GM21723 (cell line): ENCODE measurements at regions not wholly inside any gene's neighbourhood (a gene's known extent, or its start where the extent isn't known, plus 50 kb on each side); places are given as distances from the start of the nearest gene placed in this dataset.

Experiments used
- ATAC-seq: cut with Tn5 transposase; IDR thresholded peaks from one replicate; pipeline ENCODE4 v1.9.1; 2021; ENCODE audit warnings: mild to moderate bottlenecking, moderate library complexity; ENCODE audit not compliant: unreplicated experiment

DNA sequence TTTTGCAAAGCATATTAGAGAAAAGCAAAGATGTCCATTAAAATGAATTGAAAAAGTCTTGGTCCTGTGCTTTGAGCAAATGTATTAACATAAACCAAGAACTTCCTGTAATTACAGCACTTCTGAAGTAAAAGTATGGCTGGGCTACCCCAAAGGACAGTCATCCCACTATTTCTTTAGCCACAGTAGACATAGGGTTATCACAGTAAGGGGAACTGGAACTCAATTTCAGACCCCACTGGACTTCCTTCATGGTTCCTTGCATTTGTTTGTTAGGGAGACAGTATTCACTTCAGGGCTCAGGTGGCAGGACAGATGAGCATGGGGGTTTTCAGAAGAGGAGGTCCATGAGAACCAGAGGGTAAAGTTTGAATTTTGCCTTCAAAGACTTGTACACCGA, 203.1 kb upstream of the PDE1C start:
- ATAC-seq, result no peak

DNA sequence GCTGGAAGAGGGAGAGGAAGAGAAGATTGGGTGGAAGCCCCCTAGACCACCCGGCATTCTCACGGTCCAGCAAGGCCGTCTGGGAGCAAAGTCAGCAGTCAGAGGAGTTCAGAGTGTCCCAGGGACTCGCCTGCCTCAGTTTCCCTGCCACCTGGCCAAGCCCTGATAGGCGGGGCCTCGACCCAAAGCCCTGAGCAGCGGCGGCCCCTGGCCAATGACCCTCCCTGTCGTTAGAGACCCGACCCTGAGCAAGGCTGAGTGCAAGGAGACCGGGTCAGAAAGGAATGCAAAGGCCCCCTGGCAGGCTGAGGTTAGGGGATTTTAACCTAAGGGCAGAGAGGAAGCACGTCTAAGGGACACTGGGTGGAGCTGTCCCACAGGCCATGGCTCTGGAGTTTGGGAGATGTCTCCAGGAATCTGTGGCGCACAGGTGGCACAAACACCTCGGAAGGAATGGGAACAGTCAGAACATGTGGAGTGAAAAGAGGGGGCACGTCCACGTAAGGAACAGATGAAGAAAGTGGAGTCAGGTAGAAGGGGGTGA, 196.8 kb upstream of the PDE1C start:
- no peak for ATAC-seq

DNA sequence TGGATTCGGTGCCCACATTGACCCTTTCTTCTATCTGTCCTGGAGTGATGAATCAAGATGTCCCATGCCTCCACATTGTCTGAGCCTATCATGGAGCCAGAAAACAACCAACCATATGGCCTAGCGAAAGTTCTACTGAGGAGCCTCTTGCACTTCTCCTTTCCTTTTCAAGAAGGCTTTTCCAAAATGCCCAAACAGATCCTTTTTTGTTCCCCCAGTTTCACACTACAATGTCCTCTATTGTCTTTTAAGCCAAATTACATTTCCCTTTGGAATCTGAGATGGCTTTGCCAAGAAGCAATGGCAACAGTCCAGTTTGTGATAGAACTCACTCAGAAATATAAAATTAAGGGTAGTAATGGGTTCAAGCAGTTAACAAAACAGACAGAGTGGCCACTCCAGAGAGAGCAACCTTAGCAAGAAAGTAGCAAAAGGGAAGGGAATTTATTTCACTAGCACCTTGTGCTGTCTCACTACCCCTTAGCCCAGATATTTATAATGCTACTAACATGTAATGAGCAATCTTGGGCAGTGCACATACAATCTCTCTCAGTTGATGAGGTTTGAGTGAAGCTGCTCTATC, 194.6 kb upstream of the PDE1C start:
- ATAC-seq, result no peak

DNA sequence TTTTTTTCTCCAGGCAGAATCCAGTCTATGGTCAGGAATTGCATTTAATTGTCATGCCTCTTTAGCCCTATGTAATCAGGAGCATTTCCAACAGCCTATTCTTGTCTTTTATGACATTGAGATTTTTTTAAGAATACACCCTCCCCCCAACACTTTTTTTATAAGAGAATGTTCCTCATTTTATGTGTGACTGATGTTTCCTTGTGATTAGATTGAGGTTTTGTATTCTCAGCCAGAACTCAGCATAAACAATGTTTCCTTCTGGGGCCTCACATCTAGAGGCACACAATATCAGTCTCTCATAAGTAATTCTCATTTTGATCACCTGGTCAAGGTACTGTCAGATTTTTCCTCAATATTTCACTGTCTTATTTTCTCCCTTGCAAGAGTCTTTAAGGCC, 193.4 kb upstream of the PDE1C start:
- no peak for ATAC-seq

DNA sequence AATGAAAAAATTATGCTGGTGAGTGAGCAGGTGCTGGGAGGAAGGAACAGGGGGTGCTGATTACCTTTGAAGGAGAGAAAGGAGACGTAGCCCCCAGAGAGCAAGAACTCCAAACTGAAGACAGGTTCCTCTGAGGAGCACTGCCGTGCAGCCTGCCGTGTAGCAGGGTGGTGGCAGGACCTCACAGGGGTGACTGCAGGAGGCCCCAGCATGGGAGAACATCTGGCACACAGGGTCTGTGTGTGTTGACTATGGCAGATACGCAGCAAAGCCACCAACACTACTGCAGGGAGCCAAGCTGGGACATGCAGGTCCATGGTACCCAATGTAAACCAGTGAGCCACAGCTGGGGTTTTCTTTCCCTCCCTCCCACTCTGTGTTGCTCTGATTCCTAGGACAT, 192.1 kb upstream of the PDE1C start:
- ATAC-seq, result no peak

DNA sequence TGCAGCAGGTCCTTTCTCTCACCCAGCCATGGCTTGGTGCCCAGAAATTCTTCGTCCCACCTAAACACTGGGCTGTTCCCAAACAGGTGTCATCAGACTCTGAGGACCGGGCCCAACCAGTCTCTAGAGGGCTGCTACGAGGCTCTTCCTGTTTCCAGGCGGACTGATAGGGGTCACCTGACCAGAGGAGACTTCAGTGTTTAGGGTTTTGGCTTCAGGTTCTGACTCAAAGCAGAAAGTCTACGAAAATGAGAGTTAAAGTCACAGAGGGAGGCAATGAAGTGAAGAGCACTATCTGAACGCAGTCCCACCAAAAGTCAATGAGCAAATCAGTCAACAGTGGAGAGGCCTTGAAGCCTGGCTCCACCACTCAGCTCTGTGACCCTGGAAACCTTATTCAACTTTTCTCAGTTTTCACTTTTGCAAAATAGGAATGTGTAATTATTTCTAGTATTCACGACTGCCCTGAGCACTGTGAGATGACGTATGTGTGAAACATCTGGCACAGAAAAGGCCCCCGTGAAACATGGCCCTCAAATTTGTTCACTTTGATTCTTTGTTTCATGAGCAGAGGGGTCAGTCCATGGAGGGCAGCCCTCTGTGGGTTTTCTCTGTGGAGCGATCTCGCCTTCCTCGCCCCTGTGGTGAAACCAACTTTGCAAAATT, 189.9 kb upstream of the PDE1C start:
- ATAC-seq, result peak; percentile 89

DNA sequence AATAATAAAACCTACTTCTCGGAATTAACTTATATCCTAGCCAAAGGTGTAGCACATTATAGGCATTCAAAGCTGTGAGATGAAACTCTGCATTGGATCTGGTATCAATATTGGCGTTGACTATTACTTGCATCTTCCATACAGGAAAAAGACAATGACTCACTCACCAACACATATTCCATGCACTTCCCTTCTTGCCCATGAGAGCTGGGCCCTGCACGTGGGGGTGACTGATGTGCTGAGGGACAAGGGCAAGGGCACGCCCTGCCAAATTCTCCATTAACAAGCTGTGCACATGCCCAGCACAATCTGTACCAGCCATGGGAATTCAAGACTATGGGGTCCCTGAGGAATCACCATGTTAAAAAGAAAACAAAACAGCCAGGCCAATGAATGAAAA, 188.1 kb upstream of the PDE1C start:
- ATAC-seq, result no peak

DNA sequence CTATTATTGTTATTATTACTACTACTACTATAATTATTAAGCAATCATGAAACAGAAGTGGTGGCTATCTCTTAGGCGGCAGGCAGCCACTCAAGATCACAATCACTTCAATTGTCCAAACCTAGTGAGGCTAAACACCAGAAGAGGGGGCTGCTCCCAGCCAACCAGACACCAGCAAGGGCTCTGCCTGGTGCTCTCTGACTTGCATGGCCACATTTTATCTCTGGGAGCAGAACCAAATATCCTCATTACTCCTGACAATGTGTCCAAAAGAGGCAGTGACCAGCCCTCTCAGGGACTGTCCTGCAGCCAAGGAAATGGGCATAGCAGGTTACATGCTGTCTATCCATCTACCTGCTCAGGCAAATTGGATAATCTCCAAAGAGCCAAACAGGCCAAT, 187.4 kb upstream of the PDE1C start:
- no peak for ATAC-seq

DNA sequence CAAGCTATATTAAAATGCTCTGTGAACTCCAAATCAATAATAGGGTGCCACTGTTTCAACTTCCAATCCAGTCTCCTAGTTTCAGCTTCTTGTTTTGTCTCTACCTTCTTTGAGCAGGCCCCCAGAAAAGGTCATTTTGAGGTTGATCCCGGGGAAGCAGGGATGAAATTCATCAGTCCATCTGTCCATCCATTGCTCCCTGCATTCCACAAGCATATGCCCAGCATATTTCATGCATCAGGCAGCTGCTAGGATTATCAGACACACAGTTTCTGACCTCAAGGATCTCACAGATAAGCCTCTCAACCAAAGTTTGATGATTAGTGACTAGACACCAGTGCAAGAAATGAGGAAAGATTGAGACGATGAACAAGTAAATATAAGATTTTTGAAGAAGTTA, 186.6 kb upstream of the PDE1C start:
- no peak for ATAC-seq

DNA sequence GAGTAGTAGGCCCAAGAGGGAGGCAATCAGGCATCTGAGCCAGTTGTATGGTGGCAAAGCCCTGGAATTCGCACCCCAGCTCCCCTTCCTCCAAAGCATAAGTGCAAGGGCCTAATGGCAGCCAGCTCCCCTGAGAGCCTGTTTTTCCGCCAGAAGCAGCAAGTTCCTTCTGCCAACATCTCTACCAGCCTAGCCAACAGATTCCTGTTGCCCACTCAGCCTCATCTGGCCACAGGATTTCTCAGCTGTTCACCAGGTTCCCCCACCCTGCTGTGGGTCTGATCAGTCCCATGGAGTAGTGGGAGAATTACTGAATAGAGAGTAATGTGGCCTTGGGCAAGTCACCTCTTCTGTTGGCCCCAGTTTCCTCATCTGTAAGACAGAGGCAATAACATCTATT, 186.2 kb upstream of the PDE1C start:
- no peak for ATAC-seq

DNA sequence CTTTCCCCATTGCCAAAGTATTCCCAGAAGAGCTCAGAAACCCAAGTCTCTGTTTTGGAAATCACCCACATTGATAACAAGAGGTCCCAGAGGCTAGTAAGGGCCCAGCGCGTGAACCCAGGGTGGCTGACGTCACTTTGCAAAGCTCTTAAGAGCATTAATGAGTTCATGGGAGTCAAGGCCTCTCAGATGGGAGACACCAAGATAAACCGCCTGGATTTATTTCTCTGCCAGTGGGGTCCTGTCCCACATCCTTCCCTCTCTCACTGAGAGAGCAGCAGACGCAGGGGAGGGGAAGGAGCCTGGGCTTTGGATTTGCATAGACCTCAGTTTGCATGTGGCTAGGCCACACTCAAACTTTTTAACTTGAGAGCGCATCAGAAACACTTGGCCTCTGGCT, 184.8 kb upstream of the PDE1C start:
- peak; percentile 46 for ATAC-seq

DNA sequence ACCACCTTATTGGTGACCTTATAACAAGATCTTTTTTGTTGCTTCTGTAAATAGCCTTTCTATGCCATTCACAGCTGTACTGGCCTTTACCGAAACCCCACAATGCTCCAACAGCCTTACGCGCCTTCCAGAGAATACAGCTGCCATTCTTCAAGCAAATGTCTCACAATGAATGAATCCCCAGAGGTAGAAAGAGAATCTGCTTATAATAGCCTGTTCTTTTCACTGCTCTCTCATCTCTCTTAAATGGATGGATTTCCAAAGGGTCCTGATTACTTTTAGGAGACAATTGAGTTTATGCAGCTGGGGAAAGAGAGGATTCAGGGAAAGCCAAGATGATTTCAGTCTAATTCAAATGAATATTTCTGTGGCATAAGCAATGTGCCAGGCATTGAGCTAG, 183.1 kb upstream of the PDE1C start:
- no peak for ATAC-seq

DNA sequence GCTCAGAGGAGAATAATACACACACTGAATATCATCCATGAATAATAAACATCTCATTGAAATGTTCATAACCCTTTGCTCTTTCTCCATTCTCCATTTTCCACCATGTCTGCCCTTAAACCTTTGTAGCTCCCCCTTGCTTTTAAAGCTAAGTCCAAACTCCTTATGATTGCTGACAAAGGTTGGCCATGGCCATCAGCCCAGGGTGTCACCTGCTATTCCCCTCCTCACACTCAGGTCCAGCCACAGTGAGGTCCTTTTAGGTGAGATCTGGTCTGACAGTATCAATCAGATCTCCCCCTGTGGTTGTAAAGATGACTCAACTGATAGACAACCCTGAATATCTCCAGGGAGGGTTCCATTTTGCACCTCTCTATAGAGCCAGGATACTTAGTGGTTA, 181.5 kb upstream of the PDE1C start:
- ATAC-seq, result no peak

DNA sequence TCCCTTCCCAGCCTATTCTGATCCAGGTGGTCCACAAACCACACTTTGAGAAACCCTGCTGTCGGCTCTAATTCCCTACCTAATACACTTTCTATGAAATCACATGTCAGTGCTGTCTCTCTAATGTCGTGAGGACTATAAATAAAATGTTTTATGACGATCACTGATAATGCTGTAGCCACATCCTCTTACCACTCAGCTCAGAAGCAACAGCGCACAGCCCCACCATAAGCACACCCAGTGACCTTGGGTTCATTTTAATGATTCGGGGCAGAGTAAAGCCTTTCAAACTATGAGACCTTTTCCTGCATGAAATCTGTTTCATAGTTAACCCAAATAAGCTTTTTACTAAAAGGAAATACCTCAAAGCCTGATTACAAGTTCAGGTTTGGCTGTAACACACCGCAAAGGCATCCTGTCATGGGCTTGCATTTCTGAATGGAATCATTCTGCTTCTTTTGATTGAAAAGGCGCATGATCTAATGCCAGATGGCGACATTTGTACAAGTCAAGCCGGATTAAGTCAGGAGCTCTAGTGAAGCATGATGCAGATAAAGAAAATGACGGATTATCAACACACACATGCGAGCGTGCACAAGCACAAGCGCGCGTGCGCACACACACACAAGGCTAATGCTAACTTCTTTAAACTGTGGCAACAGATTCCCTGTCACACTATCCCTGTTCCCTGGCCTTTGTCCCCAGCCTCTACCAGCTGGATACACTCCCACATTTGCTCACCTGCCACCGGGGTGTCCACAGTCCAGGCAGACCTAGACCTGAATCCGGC, 180.5 kb upstream of the PDE1C start:
- ATAC-seq, result no peak

DNA sequence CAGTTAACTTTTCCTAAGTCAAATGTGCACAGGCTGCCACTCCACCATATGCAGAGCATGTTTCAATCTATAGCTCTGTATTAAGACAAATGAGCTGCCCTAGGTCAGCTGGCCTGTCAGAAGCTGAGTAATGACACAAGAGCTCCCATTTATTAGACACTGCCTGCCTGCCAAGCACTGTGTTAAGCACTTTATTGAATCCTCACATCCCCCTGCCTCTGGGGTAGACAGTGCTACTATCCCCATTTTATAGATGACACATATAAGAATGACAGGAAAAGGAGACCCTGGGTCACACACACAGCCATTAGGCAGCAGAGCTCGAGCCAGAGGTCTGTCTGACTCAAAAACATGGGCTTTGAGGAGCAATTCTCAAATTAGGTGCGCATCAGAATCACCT, 179.8 kb upstream of the PDE1C start:
- ATAC-seq, result no peak

DNA sequence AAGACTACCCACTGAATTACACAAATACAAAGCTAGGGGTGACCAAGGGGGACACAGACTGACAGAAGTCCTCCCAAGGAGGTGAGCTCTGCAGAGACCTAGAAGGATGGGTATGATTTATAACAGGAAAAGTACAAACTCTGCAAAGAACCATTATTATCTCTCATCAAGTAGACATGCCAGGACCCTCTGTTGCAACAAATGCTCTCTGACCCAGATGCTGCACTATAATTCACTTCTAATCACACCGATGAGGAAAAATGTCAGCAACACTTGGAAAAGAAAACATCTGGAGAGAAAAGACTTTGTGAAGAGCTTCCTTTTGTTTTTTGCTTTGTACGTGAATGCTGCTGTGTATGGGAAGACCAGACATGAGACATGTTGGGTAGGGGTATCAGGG, 178.3 kb upstream of the PDE1C start:
- ATAC-seq, result no peak

DNA sequence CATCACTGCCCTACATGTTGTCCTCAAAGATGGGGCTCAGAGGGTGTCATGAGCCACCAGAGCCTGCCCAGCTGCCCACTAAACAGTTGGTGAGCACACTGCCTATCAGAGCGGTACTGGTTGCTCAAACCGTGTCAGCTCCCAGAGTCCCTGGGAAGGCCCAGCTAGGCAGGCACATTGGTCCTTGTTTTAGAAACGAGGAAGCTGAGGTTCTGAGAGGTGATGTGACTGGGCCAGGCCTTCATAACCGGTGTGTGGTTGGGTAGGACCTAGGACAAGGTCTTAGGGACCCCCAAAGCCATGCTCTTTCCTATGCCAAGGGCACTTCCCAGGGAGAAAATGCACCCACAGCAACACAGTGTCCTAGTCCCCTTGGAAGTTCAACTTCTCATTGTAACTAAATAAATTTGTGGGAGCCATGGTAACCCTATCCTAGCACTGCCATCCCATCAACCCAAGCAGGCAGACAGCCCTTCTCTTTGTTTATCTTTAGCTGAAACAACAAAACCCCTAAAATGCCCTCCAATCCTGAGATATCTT, 174.7 kb upstream of the PDE1C start:
- ATAC-seq, result no peak

DNA sequence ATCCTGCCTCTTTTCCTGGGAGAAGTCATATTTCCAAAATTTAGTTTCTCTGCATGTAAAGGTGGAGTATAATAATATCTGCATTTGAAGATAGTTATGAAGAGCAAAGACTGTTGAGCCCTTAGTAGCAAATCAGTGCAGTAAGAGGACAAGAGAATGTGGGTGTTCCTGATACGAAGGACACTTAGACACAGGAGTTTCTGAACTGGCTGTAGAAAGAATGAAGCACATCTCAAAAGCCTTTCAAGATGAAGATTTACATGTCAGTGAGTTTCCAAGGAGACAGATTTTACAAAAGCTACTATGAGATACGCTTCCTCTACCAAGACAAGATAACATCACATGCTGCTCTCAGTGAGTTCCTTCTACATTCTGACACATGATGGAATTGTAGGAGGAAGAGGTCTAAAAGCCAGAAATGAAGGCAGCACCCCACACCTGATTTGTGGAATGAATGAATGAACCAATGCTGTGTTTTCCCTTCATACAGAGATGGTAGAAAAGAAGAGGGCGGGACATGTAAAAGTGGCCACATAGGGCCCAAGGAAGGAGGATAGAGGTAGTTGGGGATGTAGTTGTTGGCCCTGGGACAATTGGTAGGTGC, 173.6 kb upstream of the PDE1C start:
- ATAC-seq, result no peak

DNA sequence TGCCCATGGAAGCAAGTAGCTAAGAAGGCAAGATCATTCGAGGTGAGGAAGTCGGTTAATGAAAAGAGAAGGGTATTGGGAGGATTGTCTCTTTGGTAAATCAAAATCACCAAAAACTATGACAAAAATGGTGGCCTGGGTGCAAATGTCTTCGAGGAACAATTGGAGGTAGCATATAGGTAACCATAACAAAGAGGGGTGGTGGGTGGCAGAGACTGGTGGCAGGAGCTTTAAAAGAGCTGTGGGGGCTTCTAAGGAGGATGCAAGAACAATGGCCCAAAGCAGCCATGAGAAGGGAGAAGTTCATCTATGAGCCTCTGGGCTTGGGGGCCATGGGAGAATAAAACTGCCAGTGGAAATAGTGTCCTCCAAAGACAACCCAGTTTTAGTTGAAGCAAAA, 172.2 kb upstream of the PDE1C start:
- ATAC-seq, result no peak

DNA sequence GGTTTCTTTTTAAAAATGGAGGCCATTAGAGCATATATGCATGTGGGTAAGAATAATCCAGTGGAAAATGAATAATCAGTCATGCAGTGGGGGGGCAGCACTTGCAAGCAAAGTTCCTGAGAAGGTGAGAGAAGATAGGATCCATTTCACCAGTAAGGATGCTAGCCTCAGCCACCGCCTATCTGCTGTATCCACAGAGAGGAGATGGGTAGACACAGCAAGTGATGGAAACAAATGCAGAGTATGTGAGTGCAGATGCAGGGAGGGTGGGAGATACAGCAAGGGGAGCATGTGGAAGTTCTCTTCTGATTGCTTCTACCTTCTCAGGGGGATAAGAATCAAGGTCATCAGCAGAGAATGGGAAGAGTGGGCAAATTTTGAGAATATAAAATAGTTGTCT, 171.4 kb upstream of the PDE1C start:
- no peak for ATAC-seq

DNA sequence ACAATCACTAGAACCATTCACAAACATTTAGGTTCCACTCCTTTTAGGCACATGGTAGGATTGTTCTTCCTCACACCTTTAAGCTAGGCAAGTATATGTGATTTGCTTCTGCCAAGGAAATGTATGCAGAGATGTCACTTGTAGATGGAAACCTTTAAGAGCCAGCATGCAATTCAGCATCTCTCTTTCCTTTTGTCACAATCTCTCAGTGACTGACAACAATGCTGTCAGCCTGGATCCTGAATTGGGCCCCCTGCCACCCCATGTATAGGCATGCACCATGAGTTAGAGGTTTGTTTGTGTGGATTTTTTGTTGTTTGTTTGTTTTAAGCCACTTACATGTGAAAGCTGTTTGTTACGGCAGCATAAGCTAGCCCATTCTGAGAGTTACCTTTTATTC, 169.6 kb upstream of the PDE1C start:
- no peak for ATAC-seq
